Activated T-cell treated with anti-CD3 and anti-CD28 coated beads for 24 hours (primary cell): ENCODE measurements at regions not wholly inside any gene's neighbourhood (a gene's known extent, or its start where the extent isn't known, plus 50 kb on each side); places are given as distances from the start of the nearest gene placed in this dataset.
"Not testable (repeated sequence)": the region's sequence is repeated elsewhere in the genome, so short reads cannot be mapped to it uniquely, and the experiment has no call there.

Experiments used
- DNase-seq: peaks from one replicate; pipeline ENCODE4 v3.0.0-alpha.2; 2020; ENCODE audit warnings: low read depth

DNA sequence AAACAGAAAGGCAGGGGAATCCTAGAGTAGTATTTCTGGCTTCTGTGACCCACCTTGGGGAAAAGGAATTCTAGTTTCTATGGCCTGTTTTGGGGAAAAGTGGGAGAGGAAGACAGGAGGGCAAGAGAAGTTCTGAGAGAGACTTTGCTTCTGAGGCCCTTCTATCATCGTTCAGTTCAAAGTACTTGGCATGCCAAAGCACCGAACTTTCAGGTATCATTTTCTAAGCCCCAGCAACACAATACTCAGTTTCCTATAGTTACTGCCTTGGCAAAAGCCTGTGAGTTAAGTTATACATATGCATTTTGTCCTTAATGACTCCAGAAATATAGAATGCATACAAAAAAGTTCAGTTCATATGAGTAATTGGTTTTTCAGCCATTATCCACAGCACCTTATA lies 74.1 kb upstream of the CHD2 start:
- DNase-seq: no peak

DNA sequence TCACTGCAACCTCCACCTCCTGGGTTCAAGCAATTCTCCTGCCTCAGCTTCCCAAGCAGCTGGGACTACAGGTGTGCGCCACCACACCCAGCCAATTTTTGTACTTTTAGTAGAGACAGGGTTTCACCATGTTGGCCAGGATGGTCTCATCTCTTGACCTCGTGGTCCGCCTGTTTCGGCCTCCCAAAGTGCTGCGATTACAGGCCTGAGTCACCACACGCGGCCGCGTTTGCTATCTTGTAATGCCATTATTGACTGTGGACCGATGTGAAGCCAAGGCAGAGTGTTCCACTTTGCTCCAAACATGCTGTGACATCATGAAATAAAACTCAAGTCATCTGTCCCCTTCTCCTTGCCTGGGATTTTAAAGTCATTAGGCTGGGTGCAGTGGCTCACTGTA lies 72.1 kb upstream of the CHD2 start:
- DNase-seq: not testable (repeated sequence)

DNA sequence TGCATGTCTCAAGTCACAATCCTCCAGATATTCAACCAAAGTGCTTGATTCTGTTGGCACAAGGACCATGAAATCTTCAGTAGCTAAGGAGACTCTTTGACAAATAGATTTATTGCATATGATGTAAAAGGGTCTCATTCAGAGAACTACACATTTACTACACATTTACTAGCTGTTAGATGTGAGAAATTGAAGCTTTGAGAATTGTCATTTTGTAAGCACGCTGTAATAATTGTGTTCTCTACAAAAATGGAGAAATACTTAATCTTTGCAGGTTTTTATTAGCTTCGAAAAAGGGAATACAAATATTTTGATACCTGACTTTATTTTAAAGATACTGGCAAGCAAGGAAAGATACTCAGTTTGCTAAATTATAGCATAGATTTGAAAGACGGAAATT lies 70.2 kb upstream of the CHD2 start:
- no peak for DNase-seq

DNA sequence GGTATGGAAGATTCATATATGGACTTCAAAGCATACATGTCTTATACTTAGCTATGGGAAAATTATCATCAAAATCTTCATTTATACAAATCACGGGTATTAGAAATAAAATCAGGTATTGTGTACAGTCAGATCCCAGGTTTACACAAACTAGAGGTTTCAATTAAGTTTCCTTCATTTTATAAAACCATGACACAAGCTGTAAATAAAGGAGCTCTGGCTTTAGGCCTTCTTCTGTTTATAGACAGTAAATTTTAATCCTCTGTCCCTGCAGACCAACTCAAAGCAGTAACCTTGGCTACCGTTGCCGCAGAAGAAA lies 68.8 kb upstream of the CHD2 start:
- DNase-seq: no peak

DNA sequence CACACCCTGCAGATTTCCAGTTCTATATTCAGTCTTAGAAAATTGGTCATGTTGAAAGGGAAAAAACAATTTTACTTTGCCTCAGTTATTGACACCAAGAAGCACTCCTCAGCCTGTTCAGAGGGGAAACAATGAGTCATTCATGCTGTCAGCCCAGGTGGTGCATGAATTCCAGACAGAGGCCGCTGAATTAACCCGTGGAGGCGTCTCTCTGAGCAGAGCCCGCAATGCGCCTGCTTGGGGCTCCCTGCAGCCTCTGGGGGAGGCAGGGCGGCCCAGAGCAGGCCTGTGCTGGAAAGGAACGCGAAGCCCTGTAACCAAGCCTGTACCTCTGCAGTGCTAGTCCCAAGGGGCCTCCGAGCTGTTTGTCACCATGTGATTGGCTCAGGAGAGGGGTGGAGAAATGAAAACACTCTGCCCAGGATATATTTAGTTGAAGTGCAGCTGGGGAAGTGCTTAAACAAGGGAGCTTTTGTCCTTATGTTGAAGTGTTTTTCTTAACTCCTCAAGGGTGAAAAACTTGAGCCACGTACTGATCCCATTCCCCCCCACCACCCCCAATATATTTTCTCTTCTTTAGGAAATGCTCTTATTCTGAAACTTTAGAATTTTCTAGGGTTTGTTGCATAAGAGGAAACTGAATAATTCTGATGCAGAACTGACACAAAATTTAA lies 68.3 kb upstream of the CHD2 start:
- DNase-seq: peak; percentile 85

DNA sequence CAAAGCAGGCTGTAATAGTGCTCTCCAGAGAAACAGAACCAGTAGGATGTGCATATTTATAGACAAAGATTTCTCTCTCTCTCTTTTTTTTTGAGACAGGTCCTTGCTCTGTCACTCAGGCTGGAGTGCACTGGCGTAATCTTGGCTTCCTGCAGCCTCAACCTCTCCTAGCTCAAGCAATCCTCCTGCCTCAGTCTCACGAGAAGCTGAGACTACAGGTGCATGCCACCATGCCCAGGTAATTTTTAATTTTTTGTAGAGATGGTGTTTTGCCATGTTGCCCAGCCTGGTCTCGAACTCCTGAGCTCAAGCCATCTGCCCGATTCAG lies 67.1 kb upstream of the CHD2 start:
- DNase-seq: no peak

DNA sequence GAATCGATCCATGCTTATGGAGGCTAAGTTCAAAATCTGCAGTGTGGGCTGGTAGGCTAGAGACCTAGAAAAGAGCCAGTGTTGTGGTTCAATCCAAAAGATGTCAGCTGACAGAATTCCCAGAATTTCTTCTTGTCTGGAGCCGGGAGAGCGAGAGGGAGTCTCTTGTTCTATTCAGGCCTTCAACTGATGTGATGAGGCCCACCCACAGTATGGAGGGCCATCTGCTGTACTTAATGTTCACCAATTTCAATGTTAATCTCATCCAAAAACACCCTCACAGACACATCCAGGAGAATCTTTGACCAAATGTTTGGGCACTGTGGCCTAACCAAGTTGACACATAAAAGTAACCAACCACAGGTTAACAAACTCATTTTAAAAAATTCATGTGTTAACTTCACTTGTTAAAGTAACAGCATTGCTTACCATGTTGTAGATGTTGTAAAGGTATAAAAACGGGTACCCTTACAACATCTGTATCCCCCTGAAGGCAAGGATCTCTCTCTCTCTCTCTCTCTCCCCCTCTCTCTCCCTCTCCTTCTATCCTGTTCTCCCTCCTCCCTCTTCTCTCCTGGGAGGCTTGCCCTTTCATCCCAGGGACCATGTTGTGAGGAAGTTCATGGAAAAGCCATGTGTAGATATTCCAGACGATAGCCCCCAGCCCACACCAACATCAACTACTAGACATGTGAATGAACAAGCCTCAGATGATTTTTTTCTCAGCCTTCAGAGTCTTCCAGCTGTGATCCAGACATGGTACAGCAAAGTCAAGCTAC lies 66.4 kb upstream of the CHD2 start:
- DNase-seq: no peak

DNA sequence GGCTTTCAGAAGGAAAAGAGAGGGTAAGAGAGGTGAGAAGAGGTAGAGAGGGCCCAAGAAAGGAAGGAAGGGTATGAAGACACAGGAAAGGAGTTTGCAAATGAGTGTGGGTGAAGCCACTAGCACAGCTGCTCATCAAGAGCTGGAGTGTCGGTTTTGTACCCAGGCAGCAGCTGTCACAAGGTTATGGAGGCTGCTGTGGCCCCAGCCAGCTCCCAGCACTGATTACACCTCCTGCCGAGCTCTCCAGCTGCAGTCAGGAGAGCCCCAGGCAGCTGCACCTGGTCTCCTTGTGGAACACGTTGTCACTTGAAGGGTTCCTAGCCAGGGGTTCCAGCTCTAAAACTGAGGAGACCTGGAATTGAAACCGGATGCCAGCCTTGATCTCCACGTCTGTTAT lies 60.4 kb upstream of the CHD2 start:
- no peak for DNase-seq

DNA sequence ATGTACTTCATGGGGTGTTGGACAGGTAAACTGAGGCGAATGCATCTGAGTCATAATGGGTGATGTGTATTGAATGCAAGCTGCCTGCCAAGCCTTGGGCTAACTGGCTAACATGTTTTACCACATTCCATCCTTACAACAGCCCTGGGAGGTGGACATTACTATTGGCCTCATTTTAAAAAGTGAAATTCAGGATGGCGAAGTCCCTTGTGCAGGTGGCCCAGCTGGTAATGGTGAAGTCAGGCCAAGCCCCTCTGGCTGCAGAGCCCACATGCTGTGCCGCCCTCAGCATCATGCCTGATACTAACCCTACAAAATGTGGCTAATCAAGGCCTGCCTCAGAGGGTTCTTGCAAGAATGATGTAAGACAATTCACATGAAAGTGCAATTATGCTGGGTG lies 60.0 kb upstream of the CHD2 start:
- no peak for DNase-seq

DNA sequence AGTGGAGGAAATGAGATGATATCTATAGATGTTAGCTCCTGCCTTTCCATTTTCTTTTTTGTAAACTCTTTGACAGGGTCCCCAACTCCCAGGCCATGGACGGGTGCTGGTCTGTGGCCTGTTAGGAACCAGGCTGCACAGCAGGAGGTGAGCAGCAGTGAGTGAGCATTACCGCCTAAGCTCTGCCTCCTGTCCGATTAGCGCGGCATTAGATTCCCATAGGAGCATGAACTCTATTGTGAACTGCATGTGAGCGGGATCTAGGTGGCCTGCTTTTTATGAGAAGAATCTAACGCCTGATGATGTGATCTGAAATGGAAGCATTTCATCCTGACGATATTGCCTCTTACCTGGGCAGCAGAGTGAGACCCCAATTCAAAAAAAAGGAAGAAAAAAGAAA lies 56.8 kb upstream of the CHD2 start:
- no peak for DNase-seq

DNA sequence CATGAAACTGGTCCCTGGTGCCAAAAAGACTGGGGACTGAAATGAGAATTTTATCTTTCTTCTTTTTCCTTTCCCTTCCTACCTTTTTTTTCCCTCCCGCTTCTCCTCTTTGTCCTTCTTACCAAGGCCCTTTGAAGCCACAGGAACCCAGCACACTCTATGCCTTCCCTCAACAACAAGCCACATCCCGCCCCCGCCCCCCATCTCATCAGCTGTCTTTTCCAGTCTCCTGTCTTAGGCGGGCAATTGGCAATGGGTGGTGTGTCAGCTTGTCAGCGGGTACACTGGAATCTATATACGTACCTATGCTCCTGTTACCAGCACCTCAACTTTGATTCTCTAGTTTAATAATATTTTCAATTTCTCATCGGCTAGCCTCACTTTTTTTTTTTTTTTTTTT lies 56.3 kb upstream of the CHD2 start:
- no peak for DNase-seq

DNA sequence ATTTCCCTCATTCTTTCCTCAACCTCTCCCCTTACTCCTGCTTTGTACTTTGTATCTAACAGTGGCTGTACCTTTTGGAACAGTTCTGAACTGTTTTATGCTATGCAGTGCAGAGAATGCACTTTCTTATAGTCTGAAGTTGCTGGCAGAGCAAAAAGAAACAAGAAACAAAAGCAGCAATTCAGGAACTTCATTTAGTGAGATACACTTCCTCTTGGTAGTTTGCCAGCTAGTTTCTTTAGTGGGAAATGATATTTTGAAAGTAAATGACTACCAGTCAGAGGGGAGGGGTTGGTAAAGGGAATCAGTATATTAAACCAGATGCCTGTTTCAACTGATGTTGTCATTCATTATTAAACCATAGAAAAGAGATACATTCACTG lies 55.0 kb upstream of the CHD2 start:
- no peak for DNase-seq

DNA sequence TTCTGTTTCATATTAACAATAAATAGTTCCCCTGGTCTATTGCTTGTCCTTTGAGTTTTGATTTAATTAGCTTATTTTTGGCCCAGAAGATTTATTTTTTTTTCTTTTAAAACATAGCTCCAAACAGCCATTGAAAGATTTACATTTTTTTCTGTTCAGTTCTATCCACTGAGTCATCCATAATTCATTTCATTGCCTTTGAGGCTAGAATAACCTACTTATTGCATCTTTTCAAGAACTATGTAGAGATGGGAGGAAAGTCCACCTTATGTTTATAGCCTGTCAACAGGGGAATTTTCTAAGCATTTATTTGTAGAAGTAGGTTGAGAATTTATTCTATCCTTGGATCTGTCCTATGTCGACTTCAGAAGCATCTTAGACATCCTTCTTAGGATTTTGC lies 53.4 kb upstream of the CHD2 start:
- DNase-seq: no peak

DNA sequence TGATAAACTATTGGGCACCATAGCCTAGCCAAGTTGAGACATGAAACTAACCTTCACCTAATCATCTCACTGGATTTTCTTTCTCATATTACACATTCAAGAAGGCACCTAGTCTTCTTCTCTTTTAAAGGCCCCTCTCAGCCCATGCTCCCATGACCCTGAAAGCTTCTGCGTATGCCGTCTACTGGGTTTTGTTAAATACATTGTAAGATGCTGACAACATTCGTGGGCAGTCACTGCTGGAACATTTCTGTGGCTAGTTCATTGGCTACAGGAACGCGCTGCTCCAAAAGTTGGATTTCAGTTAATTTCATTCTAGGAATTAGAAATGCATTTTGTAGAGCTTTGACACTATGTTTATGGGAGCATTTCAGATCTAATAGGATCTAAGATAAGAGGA lies 52.3 kb upstream of the CHD2 start:
- DNase-seq: no peak

DNA sequence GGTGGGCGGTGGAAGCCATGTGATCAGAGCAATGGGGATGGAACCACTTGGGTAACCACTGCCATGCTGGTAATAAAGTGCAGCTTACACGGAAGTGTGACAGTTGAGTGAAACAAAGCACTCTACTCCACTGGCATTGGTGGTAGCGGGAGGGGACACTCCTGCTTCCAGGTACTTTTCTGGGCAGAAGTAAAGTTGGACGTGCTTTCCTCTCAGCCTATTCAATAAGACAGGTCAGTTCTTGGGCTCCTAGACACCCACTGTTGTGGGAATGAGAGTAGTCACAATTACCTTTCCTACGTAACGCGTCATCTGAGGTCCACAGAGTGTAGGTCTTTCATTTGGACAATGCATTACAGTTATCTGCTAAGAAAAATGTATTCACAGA lies 51.7 kb upstream of the CHD2 start:
- no peak for DNase-seq

DNA sequence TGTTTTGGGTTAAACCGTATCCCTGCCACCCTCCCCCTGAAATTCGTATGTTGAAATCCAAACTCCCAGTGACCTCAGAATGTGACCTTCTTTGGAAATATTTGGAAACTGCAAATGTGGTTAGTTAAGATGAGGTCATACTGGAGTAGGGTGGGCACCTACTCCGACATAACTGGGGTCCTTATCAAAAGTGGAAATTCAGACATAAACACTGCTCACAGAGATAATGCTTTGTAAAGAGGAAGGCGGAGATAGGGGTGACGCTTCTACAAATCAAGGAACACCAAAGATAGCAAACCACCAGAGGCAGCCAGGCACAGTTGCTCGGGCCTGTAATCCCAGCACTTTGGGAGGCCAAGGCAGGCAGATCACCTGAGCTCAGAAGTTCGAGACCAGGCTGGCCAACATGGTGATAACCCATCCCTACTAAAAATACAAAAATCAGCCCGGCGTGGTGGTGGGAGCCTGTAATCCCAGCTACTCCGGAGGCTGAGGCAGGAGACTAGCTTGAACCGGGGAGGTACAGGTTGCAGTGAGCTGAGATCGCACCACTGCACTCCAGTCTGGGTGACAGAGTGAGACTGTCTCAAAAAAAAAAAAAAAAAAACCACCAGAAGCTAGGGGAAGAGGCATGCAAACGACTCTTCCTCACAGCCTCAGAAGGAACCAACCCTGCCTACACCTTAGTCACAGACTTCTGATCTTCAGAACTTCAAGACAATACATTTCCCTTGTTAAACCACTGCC lies 51.1 kb upstream of the CHD2 start:
- peak; percentile 32 for DNase-seq

DNA sequence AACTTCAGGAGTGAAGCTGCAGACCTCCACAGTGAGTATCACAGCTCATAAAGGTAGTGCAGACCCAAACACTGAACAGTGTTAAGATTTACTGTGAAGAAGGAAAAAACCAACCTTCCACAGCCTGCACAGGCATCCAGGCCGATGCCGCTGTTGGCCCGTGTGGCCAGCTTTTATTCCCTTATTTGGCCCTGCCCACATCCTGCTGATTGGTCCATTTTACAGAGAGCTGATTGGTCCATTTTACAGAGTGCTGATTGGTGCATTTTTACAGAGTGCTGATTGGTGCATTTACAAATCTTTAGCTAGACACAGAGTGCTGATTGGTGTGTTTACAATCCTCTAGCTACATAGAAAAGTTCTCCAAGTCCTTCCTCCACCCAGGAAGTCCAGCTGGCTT lies 49.9 kb upstream of the CHD2 start:
- not testable (repeated sequence) for DNase-seq
